ENCODE measurements at regions not wholly inside any gene's neighbourhood (a gene's known extent, or its start where the extent isn't known, plus 50 kb on each side); places are given as distances from the start of the nearest gene placed in this dataset.

DNA sequence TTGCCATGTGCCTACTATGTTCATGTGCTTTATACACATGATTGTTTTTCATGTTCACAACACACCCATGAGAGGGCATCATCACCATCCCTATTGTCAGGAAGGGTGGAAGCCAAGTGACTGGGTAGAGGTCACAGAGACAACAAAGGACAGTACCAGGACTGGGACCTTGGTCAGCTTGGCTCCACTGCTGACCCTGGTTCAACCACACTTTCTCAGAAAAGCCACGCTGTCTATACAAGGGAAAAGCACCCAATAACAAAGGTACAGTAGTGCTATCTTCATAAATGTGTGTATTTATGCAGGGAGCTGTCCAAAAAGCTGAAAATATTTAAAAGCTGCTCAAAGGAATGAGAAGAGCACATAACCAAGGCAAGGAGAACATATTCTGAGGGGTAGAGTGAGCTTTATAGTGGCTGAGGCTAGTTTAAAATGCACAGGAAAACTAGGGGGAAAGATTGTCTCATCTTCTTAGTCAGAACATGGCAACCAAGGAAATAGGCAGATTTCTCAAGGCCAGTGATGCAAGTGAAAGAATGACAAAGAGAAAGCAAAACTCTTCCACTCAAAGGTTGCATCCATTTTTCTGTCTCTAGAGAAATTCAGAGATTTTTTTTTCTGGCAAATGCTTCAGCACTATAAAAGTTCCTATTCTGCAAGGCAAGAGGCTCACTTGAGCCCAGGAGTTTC, 415.0 kb downstream of the FOXO1 start:
- Histone ChIP-seq H3K36me3 (no peaks in the 10 kb centered on the region), H3K27ac (no peak overlapping the region), H3K4me3 (no peak overlapping the region), H3K4me1 (no peaks in the 10 kb centered on the region), H3K27me3 (no peaks in the 10 kb centered on the region), H3K9me3 (no peaks in the 10 kb centered on the region)
- intact Hi-C loops (cut with DNase I): loop anchor here in 1 of 2 donors (10.0 kb wide), 1 partner anchor 73 kb away; no protein-coding TSS in a partner anchor
- WGBS (ENCODE audit: insufficient coverage, low coverage, low lambda C conversion rate, missing lambda C conversion rate): 50% methylated on average over 1 of the region's 1 CpG
- DNase-seq: no peak
- TF ChIP-seq, protein P1, sequence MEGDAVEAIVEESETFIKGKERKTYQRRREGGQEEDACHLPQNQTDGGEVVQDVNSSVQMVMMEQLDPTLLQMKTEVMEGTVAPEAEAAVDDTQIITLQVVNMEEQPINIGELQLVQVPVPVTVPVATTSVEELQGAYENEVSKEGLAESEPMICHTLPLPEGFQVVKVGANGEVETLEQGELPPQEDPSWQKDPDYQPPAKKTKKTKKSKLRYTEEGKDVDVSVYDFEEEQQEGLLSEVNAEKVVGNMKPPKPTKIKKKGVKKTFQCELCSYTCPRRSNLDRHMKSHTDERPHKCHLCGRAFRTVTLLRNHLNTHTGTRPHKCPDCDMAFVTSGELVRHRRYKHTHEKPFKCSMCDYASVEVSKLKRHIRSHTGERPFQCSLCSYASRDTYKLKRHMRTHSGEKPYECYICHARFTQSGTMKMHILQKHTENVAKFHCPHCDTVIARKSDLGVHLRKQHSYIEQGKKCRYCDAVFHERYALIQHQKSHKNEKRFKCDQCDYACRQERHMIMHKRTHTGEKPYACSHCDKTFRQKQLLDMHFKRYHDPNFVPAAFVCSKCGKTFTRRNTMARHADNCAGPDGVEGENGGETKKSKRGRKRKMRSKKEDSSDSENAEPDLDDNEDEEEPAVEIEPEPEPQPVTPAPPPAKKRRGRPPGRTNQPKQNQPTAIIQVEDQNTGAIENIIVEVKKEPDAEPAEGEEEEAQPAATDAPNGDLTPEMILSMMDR (IDR thresholded peaks at IDR 0.05): no peak
- TF ChIP-seq POLR2A (IDR thresholded peaks at IDR 0.05): no peak
- ATAC-seq: peak in 3 of 4 donors; percentile 26 to 46 (median 34)

DNA sequence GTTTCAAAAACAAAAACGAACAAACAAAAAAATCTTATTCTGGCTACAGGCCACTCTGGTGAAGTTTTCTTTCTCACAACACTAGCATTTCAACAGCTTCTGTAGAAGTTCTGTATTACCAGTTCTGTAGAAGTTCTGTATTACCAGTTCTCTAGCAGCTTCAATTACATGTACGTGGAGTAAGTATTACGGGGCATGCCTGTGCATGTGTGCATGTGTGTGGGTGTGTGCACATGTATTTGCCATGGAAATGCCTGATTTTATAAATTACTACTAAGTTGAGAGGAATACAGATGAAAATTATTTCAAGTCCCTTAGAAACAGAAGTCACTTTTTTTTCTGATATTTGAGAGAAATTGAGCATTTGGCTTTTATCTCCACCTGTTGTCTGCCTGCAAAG, 414.2 kb downstream of the FOXO1 start:
- H3K9me3 ChIP-seq: no peaks in the 10 kb centered on the region
- 85% methylated on average over 3 of the region's 3 CpGs for WGBS (ENCODE audit: insufficient coverage, low coverage, low lambda C conversion rate, missing lambda C conversion rate)
- no peaks in the 10 kb centered on the region for H3K4me1 ChIP-seq
- TF ChIP-seq, protein P1 (IDR thresholded peaks at IDR 0.05): no peak
- no peak for TF ChIP-seq POLR2A (IDR thresholded peaks at IDR 0.05)
- no peak for ATAC-seq
- H3K27ac ChIP-seq: no peak overlapping the region
- H3K36me3 ChIP-seq: no peaks in the 10 kb centered on the region
- H3K4me3 ChIP-seq: no peak overlapping the region
- no peak for DNase-seq
- no peaks in the 10 kb centered on the region for H3K27me3 ChIP-seq
- intact Hi-C loops (cut with DNase I): loop anchor here in 1 of 2 donors (10.0 kb wide), 1 partner anchor 73 kb away; no protein-coding TSS in a partner anchor

DNA sequence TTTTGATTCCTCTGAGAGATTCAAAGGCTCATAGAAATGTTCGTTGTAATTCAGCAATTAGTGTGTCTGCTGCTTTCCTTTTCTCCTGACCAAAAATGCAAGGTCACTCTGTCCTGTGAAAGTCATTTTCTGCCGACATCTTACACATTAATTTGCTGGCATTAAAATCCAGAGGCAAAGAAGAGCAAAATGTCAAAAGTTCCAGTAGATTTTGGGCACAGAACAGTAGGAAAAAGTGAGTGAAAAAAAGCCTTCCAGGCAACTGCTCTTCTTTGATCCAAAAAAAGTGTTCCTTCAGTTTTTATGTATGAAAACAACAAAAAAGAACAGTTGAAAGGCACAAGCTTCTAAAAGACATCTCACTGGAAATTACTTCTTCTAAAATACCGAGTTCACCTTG, 413.8 kb downstream of the FOXO1 start:
- Histone ChIP-seq H3K36me3 (no peaks in the 10 kb centered on the region), H3K27ac (no peak overlapping the region), H3K27me3 (no peaks in the 10 kb centered on the region), H3K9me3 (no peaks in the 10 kb centered on the region), H3K4me3 (no peak overlapping the region), H3K4me1 (no peaks in the 10 kb centered on the region)
- TF ChIP-seq, protein P1 (IDR thresholded peaks at IDR 0.05): no peak
- TF ChIP-seq POLR2A (IDR thresholded peaks at IDR 0.05): no peak
- DNase-seq (no peak), ATAC-seq (no peak)
- 61% methylated on average over 3 of the region's 3 CpGs for WGBS (ENCODE audit: insufficient coverage, low coverage, low lambda C conversion rate, missing lambda C conversion rate)
- intact Hi-C loops (cut with DNase I): loop anchor here in 1 of 2 donors (10.0 kb wide), 1 partner anchor 72 kb away; no protein-coding TSS in a partner anchor

DNA sequence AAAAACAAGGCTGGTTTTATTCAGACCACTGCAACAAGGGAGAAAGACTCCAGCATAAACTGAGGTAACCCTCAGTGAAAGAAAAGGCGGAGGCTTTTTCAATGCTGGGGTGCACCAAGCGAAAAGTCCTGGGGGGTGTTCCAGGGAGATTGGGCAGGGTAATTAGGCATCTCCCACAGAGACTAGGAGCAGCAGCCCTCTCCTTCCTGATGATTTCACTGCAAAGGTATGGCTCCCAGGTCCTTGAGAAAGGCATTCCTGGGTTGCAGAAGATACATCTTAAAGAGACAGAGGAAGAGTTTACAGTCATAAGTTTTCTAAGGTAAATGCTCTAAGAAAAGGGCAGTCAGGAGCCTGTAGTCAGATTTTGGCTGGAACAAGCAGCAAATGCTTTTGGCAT, 412.0 kb downstream of the FOXO1 start:
- no peak overlapping the region for H3K27ac ChIP-seq
- H3K4me1 ChIP-seq: no peaks in the 10 kb centered on the region
- TF ChIP-seq POLR2A (IDR thresholded peaks at IDR 0.05): no peak
- TF ChIP-seq, protein P1 (IDR thresholded peaks at IDR 0.05): no peak
- DNase-seq (no peak), ATAC-seq (no peak)
- intact Hi-C loops (cut with DNase I): loop anchor here in 1 of 2 donors (10.0 kb wide), 1 partner anchor 70 kb away; no protein-coding TSS in a partner anchor
- H3K4me3 ChIP-seq: no peak overlapping the region
- H3K9me3 ChIP-seq: no peaks in the 10 kb centered on the region
- no peaks in the 10 kb centered on the region for H3K27me3 ChIP-seq
- H3K36me3 ChIP-seq: no peaks in the 10 kb centered on the region
- 90% methylated on average over 2 of the region's 2 CpGs for WGBS (ENCODE audit: insufficient coverage, low coverage, low lambda C conversion rate, missing lambda C conversion rate)

Data from right lobe of liver (tissue), 6 donors.